ENCODE measurements at regions not wholly inside any gene's neighbourhood (a gene's known extent, or its start where the extent isn't known, plus 50 kb on each side); places are given as distances from the start of the nearest gene placed in this dataset.
"Not testable (repeated sequence)": the region's sequence is repeated elsewhere in the genome, so short reads cannot be mapped to it uniquely, and the experiment has no call there.

GRCh38 chr19:29044037-29044436 is 168.9 kb downstream of the UQCRFS1 start:
- WGBS, 3 donors, result 79 to 94% (median 82%) methylated on average over 5 of the region's 5 CpGs
- H3K4me3 ChIP-seq, result no peak overlapping the region
- DNase-seq, result no peak
- no peak for TF ChIP-seq CTCF (IDR thresholded peaks at IDR 0.05)
- no peak for TF ChIP-seq EP300 (IDR thresholded peaks at IDR 0.05)
- no peak for TF ChIP-seq POLR2A (IDR thresholded peaks at IDR 0.05)
- H3K36me3 ChIP-seq, result no peaks in the 10 kb centered on the region
- no peak overlapping the region for H3K27ac ChIP-seq
- intact Hi-C loops (cut with DNase I), result no loop called here
- no peaks in the 10 kb centered on the region for H3K27me3 ChIP-seq
- no peaks in the 10 kb centered on the region for H3K4me1 ChIP-seq (ENCODE audit: insufficient read depth)
- H3K9me3 ChIP-seq, result no peaks in the 10 kb centered on the region

GRCh38 chr19:29042450-29042849 is 170.5 kb downstream of the UQCRFS1 start:
- intact Hi-C loops (cut with DNase I), result no loop called here

GRCh38 chr19:29040951-29041350 is 172.0 kb downstream of the UQCRFS1 start:
- no peaks in the 10 kb centered on the region for H3K36me3 ChIP-seq
- no peak for DNase-seq
- WGBS, 3 donors, result 41 to 61% (median 57%) methylated on average over 6 of the region's 6 CpGs
- no peak overlapping the region for H3K4me3 ChIP-seq
- no peaks in the 10 kb centered on the region for H3K27me3 ChIP-seq
- TF ChIP-seq POLR2A (IDR thresholded peaks at IDR 0.05), result no peak
- TF ChIP-seq EP300 (IDR thresholded peaks at IDR 0.05), result no peak
- TF ChIP-seq CTCF (IDR thresholded peaks at IDR 0.05), result no peak
- intact Hi-C loops (cut with DNase I), result no loop called here
- H3K4me1 ChIP-seq (ENCODE audit: insufficient read depth), result no peaks in the 10 kb centered on the region
- H3K9me3 ChIP-seq, result no peaks in the 10 kb centered on the region
- no peak overlapping the region for H3K27ac ChIP-seq

More at GRCh38 chr19:29042450-29042849, 170.5 kb downstream of the UQCRFS1 start:
- Histone ChIP-seq H3K27ac (no peak overlapping the region), H3K4me1 (ENCODE audit: insufficient read depth) (no peaks in the 10 kb centered on the region), H3K27me3 (no peaks in the 10 kb centered on the region), H3K4me3 (no peak overlapping the region), H3K36me3 (no peaks in the 10 kb centered on the region), H3K9me3 (no peaks in the 10 kb centered on the region)
- TF ChIP-seq CTCF (IDR thresholded peaks at IDR 0.05) (no peak), EP300 (IDR thresholded peaks at IDR 0.05) (no peak), POLR2A (IDR thresholded peaks at IDR 0.05) (no peak)
- 58 to 83% (median 64%) methylated on average over 2 of the region's 2 CpGs for WGBS, 3 donors
- DNase-seq, result no peak

- DNase-seq, result peak in 3 of 5 donors; percentile 21 to 39 (median 22)
- WGBS, 3 donors, result 21 to 33% (median 26%) methylated on average over 7 of the region's 7 CpGs
- Histone ChIP-seq H3K27ac (no peak overlapping the region), H3K4me1 (ENCODE audit: insufficient read depth) (no peaks in the 10 kb centered on the region), H3K27me3 (no peaks in the 10 kb centered on the region), H3K4me3 (no peak overlapping the region), H3K9me3 (no peaks in the 10 kb centered on the region), H3K36me3 (no peaks in the 10 kb centered on the region)
- no peak for TF ChIP-seq POLR2A (IDR thresholded peaks at IDR 0.05)
- no peak for TF ChIP-seq EP300 (IDR thresholded peaks at IDR 0.05)
- no peak for TF ChIP-seq CTCF (IDR thresholded peaks at IDR 0.05)
- intact Hi-C loops (cut with DNase I), result no loop called here
Observed at GRCh38 chr19:29040292-29040691, 172.7 kb downstream of the UQCRFS1 start.

- H3K4me3 ChIP-seq; intact Hi-C loops (cut with DNase I); H3K36me3 ChIP-seq; H3K4me1 ChIP-seq (ENCODE audit: insufficient read depth); DNase-seq; H3K27ac ChIP-seq; H3K27me3 ChIP-seq; H3K9me3 ChIP-seq: not testable (repeated sequence)
- 77 to 93% (median 89%) methylated on average over 3 of the region's 3 CpGs for WGBS, 3 donors
Observed at GRCh38 chr19:29039036-29039435, 173.9 kb downstream of the UQCRFS1 start.
